NCI-H2029 treated with DMSO at 0.1 percent for 48 hours (cell line): ENCODE measurements at regions not wholly inside any gene's neighbourhood (a gene's known extent, or its start where the extent isn't known, plus 50 kb on each side); places are given as distances from the start of the nearest gene placed in this dataset.

Experiments used
- DNase-seq: peaks from one replicate; lab custom pipeline; 2025; lab: John Stamatoyannopoulos, UW

DNA sequence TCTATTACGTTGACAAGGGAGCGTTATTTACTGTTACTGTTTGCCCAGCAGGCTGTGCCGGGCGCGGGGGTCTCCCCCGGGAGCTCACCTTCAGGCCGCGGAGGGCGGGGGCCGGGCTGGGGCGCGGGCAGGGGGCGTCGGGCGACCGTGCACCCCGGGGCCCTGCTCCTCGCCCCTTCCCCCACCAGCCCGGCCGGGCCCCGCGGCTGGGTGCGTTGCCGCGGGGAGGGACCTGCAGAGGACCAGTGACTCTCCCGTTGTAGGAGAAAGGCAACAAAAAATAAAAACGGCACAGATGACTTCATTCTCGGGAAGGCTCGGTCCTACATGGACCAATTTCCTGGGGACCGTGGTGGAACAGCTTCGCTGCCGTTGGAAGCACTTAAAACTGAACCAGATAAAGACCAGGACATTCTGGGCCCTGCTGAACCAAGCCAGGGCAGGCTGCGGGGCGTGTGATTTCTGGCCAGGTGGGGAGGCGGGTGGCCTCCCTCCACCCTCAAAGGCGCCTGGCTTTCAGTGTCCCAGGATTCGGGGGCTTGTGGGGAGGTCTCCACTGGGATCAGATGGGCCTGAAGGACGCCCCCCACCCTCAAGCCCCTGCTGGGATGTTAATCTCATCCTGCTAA is 57.4 kb downstream of the IGLL1 start:
- no peak for DNase-seq

DNA sequence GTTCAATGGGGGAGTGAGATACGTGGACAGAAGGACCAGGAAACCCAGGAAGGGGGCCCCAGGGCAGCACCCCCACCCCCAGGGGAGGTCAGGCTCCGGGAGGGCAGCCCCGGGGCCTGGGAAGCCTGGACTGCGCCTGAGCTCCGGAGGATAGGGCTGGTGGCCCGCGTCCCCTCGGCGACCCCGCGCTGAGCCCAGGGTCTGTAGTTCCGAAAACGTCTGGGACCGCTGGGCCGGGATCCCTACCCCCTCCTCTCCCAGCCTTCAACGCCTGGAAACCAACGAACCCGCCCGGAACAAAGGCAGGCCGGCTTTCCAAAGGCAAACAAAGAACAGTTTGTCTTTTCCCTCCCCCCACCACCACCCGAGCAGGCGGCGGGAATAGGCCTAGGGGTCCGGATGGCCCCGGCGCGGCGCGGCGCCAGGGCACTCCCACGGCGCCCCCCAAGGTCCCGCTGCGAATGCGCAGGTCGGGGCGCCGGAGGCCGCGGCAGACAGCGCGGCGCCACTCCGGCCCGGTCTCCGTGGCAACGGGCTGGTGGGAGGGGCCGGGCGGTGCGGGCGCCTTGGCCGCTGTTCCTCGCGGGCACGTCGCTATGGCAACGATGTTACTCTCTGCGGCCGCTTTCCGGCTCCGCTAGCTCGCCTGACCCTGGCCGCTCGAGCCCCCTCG is 58.5 kb downstream of the IGLL1 start:
- DNase-seq, result peak; percentile 82

DNA sequence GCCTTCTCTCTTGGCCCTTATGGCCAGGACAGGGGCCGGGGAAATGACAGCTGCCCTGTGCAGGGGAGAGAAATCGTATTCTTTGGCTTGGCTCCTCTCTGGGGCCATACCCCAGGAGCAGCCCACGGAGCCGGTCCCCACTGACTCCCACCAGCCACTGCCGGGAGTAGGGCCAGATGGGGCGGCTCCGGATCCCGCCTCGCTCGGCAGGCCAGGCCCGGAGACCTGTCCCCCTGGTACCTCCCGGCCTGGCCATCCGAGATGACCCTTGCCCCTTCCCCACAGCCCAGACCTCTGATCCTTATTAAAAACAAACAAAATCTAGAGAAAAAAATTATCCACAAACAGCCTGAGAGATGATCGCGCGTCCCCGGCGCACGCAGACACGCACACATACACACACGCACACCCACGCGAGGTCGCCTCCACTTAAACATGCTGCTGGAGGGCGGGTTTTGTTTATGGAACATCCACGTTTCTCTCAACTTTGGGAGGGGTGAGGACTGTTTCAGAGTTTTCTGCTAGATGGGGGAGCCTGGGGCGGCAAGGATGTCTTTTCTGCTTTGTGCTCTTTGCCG is 59.1 kb downstream of the IGLL1 start:
- no peak for DNase-seq

DNA sequence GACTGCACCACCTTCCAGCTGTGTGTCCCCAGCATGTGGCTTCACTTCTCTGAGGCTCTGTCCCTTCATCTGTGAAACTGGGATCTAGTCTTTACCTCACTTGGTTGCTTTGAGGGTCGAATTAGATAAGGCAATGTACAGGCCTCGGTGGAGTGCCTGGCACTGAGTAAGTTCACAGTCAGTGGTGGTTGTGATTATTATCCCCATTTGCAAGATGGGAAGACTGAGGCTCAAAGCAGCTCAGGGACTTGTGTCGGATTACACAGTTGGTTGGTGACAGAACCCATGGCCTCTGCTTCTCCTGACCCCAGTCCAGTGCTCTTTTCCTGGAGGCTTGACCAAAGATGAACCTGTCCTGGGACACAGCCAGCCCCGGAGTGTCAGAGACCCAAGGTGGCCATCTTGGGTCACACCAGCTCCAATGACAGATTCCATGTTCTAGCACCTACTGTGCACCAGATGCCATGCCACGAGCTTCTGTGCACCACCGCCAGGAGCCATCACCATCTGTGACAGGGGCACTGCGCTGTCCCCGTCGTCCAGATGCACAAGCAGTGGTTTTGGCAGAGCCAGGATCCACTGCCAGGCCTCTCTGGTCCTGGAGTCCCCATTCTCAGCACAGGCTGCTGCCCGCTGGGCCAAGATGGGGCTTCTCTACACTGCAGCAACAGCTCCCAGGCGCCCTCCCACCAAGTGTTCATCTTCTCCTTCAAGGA is 60.5 kb downstream of the IGLL1 start:
- DNase-seq, result no peak

DNA sequence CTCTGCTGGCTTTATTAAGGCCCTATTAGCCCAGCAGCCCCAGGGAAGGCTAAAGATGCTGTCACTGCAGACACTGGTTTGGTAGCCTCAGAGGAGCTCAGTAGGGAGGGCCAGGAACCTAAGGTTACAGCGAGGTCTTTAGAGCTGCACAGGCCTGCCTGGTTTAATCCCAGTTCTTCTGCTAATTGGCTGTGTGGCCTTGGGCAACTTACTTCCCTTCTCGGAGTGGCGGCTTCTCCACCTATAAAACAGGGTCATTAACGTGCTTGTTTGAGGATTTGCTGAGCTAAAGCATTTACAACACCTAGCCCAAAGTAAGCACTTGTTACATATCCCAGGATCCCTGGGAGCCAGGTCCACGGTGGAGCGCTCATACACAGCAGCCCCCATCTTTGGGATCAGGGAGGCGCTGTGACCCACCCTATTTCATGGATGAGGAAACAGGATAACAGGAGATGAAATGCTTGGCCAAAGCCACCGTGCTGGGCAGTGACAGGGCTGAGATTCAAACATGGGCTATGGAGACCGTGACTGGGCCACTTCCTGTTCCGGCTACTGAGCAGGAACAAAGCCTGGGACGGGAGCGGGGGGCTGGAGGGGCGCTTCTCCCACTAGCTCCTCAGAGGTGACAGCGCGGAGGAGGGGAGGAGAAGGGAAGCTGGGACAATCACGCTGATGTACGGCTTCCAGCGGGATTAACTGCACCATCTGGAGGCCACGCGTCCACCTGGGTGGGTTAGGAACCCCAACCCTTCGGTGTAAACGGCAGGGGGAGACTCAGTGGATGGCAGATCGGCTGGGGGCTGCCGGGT is 61.5 kb downstream of the IGLL1 start:
- DNase-seq, result no peak

DNA sequence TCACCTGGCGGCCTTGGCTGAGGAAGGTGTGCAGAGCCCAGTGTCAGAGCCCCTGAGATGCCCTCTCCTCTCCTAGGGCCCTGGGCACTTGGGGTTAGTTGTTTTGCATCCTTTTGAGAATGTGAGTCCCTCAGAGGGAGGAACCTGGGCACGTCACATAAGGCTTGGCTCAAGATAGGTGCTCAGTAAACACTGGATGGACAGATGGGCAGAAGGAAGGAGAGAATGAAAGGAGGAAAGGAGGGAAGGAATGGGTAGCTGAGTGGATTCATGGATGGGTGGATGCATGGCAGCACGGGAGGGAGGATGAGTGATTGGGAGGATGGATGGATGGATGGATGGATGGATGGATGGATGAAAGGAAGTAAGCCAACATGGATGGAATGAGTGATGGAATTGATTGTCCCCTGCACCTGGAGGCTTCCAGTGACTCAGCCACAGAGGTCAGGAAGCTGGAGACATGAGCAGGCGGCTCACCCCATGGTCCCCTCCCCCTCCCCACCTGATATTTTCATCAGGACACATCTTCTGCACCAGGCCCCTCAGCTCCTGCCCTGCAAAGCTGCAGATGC is 62.2 kb downstream of the IGLL1 start:
- DNase-seq, result no peak

DNA sequence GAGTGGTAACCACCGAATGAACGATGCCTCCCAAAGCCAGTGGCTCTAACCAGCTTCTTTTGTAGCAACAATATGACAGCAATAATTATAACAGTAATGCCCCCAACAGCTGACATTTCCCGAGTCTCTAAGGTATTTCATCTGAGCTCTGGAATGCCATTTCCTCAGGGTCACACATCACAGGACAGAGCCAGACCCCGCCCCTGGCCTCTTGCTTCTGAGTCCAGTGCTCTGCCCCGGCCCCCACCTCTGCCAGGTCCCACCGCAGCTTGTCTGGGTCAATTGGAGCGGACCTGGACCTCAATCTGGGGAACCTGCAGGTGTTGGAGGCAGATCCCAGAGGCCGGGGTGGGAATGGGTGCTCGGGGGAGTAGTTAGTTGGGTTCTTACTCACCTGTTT is 63.8 kb downstream of the IGLL1 start:
- DNase-seq, result no peak

DNA sequence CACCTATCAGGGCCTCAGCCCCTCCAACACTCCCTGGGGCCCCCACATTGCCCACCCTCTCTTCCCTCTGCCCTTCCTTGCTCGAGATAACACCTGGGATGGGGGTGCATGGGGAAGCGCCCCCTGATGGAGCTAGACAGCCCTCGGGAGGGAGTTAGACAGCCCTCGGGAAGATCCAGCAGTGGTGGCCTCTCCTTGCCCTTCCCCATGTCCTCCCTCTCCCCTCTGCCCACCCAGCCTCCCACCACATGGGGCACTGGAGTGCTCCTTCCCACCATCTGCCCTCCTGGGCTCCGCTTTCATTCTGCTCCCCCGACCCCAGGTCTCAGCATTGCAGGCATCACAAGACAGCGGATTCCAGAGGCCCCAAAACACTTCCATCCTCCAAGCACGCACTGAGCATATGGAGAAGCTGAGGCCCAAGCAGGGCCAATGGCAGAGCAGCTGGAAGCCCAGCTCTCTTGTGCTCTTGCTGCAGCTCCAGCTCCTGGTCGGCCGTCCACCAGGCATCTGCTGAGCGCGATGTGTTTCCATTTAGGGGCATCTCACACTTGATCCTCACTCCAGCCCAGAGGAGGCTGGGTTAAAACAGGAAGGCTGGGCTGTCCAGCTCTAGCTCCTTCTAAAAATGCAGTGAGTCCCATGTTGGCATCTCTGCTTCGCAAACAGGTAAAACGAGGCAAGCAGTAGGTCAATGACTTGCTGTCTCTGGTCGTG is 65.6 kb downstream of the IGLL1 start:
- DNase-seq, result no peak

DNA sequence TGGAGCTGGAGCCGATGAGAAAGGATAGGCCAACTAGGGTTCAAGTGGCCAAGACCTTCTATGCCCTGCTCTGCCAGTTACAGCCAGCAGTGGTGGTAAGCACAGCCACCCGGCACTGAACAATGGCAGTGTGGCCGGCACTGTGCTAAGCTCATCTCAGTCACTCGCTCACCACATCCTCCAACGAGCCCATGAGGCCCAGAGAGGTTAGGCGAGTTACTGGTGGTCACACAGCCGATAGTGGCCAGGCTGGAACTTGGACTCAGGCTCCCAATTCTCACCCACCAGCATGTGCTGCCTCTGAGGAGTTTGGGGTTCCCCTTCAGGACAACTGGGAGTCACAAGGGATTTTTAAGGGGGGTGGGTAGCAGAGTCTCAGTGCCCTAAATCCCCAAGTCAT is 66.4 kb downstream of the IGLL1 start:
- DNase-seq, result no peak

DNA sequence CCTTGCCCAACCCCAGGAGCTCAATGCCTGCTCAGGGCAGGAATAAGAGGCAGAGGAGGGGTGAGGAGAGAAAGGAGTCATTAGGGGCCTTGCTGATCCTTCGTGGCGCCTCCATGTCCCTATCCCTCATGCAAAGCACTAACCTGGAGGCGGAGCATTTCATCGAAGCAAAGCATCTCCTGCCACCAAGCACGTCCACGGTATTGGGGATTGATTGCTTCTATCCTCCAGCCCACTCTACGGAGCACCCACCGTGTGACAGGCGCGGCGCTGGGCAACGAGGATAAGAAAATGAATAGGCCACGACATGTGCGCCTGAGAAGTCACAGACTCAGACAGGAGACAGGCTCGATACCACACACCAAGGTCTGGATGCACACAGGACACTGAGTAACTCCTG is 67.0 kb downstream of the IGLL1 start:
- DNase-seq, result no peak

DNA sequence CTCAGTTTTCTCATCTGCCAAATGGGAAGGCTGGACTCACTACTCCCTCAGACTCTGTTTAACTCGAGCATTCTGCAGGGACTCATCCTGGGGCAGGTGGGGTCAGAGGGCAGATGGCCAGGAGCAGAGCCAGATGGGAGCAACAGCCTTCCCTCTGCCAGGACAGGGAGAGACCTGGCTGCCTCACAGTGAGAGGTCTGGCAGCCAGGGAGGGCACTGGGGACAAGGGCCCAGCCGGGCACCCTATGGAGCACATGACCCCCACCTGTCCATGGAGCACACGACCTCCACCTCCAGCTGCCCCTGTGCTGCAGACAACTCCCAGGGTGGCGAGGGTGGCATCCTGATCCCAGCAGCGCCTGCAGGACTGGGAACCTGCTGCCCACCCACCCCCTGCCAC is 67.4 kb downstream of the IGLL1 start:
- no peak for DNase-seq

DNA sequence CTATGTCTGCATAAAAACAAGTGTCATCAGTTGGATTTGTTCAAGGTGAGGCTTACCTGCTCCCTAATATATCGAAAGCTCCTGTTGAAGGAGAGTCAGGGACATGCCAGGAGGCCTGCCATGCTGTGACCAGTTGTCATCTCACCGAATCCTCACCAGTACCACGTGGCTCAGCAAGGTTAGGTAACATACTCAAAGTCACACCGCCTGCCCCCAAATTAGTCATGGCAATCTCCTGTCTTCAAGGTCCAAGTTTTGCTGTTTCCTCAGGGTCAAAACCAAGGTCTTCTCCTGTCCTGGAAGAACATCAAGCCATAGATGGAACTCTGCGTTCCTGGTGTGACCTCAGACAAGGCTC is 67.8 kb downstream of the IGLL1 start:
- no peak for DNase-seq

DNA sequence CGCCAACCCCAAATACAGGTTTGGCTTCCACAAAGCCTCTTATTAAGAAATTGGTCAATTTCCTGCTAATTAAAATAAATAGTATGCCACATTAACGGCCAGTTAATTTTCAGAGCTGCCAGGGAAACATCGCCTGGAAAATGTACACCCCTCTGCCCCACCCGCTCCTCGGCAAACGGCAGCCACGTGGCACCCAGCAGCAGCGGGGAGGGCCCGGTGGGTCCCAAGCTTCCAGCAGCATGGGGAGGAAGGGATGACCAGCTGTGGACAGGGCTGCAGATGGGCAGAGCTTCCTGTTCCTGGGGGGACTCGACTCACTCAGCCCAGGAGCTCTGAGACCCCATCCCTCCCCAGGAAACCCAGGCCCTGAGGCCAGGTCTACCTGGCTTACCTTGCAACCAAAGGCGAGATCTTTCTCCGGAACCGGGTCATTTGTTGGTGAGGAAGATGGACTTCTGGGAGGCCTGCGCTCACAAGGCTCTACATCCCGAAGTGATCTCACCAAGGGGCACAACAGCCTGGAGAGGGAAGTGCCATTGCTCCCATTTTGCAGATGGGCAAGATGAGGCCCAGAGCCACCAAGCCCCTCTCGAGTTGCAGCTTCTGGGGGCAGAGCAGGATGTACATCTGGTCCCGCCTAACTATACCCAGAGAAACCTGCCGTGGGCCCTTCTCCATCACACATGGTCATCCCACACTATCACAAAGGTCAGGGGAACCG is 68.3 kb downstream of the IGLL1 start:
- no peak for DNase-seq

DNA sequence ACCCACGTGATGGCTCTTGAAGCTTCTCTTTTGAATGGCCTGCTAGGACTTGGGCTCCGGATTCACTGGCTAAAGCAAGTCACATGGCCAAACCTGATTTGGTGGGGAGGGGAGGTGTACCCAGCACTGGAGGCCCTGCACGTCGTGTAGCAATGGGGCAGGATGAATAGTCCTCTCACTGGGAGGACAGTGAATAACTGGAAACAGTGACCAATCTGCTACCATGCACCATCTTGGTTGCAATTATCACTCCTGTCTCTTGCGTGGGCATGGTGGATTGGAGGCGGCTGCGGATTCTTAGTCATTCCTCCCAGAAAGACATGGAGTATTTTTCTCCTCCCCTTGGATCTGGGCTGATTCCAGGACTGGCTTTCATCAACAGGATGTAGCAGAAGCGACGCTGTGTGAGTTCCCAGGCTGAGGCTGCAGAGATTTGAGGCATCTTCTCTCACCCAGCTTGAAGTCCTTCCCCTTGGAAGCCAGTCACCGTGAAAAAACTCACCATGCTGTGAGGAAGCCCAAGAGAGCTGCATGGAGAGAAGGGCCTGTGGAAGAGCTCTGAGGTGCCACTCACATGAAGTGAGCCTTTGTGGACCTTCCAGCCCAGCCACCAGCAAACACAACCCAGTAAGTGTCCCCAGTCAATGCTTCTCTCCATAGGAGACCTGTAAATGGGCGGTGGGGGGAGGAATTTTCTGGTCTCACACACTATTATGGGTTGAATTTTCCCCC is 70.4 kb downstream of the IGLL1 start:
- DNase-seq, result no peak

DNA sequence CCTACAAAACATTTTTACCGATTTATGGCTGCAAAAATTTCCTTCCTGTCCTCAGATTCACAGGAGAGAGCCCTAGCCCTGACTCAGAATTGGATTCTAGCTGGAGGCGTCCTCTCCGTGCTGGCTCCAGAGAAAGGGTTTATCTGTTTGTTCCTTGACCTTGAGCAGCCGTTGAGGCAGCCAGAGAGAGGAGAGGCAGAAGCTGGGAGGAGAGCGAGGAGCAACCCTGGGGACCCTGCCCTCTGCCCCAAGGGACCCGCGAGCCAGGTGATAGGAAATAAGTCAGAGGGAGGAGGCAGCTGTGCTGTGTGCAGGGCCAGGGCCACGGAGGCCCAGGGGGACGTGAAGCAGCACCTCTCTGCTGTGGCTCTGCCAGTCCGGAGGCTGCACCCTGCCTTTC is 75.6 kb downstream of the IGLL1 start:
- DNase-seq, result no peak

DNA sequence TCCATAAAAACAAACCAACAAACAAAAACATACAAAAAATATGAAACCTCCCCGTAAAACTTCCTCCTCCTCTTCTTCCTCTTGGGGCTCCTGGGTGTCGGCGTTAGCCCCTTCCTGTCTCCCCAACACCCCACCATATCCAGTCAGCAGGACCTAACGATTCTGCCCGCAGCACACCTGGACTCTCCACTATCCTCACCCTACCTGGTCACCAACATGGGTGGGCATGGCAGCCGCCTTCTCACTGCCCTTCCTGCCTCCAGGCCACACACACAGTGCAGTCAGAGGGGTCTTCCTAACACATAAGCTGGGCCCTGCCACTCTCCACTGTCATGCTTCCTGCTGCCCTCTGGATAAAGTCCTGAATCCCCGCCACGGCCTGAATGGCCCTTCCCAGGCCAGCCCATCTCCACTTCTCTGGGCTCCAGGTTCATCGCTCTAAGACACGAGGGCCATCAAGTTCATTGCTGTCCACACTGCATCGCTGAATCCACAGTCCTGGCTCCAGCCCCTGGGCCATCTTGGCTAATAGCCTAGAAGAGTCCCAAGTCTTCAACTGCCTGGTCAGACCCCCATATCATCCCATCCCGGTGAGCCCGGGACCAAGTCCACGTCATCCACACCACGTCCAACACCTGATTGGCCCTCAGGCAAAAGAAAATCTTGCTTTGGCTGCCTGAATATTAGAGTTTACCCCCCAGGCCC is 76.2 kb downstream of the IGLL1 start:
- DNase-seq, result no peak

DNA sequence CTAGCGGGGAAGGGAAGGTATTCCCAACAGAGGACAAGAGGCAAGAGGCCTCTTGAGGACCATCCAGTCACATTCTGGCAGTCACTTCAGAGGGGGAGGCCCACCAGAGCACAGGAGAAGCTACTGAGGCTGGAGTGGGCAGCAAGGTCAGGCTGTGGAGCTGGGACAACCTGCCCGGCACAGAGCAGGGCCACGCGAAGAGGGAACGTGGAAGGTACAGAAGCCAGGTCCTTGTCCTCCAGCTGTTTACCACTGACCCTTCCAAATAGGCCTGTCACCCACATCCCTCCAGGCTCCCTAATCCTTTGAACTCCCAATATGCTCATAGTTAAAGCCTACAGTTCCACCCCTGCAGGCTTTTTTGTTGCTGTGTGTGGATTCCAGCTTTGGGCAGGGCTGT is 76.9 kb downstream of the IGLL1 start:
- no peak for DNase-seq

DNA sequence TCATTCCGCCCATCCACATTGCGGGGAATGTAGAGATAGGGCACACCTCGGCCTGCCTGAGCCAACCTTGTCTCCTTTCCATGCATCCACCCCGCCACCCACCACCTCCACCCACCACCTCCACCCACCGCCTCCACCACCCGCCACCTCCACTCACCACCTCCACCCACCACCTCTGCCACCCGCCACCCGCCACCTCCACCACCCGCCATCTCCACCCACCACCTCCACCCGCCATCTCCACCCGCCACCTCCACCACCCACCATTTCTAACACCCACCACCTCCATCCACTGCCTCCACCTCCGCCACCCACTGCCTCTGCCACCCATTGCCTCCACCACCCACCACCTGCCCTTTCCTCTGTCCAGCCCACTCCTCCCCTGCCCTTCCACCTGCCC is 78.4 kb downstream of the IGLL1 start:
- no peak for DNase-seq

DNA sequence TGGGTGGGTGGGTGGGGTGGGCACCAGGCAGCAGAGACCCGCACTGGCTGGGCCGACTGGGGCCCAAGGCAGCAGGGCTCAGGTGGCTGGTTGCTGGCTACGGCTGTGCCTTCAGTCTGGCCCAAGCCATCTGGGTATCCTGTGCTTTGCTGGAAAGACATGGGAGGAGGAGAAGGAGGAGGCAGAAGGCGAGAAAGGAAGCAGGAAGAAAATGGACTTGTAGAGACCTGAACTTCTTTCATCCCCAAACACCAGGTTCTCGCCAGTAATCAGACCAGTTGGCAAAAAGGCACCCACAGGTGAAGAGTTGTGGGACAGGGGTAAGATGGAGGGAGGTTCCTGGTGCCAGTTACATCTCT is 78.8 kb downstream of the IGLL1 start:
- no peak for DNase-seq
